SK-N-MC (cell line): ENCODE measurements at regions not wholly inside any gene's neighbourhood (a gene's known extent, or its start where the extent isn't known, plus 50 kb on each side); places are given as distances from the start of the nearest gene placed in this dataset.

Experiments used
- EZH2 ChIP-seq: fragments of 200-600 bp; sonication (generic); IDR thresholded peaks from one replicate; pipeline ENCODE4 v1.6.1; 2017; ENCODE audit warnings: antibody characterized with exemption
- FOXP2 ChIP-seq: optimal IDR thresholded peaks from 2 replicates; pipeline ENCODE3; 2011; ENCODE audit warnings: mild to moderate bottlenecking, moderate library complexity; ENCODE audit not compliant: insufficient read depth; ENCODE audit errors: extremely low read length, control extremely low read depth
- POLR2AphosphoS5 ChIP-seq: IDR thresholded peaks from 2 replicates; pipeline ENCODE4 v1.6.1; 2012; ENCODE audit warnings: mild to moderate bottlenecking, low read depth, low read length, borderline replicate concordance

DNA sequence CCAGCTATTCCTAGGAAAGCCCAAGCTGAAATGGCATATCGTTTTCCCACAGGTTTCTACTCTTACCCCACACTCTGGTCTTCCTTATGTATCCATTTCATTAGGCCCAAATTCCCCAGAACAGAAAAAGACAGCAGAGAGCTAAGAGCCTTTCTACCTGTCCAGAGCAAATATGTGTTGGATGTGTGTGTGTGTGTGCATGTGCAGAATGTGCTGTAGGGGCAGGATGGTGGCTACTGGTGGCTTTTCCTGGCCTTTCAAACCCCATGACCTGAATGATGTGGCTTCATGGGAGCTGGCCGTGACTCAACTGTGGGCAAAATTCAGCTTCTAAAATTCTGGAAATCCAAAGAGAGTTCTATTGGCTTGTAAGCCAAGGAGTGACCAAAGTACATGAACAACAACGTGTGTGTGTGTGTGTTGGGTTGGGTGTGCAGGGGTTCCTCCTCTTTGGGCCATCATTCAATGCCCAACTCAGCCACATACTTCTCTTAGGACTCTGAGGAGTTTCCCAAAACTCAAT is 421.4 kb upstream of the CADM1 start:
- TF ChIP-seq EZH2, result no peak
- TF ChIP-seq POLR2AphosphoS5, result no peak
- no peak for TF ChIP-seq FOXP2
